Left lung (tissue), 4 donors: ENCODE measurements at regions not wholly inside any gene's neighbourhood (a gene's known extent, or its start where the extent isn't known, plus 50 kb on each side); places are given as distances from the start of the nearest gene placed in this dataset.
"Not testable (repeated sequence)": the region's sequence is repeated elsewhere in the genome, so short reads cannot be mapped to it uniquely, and the experiment has no call there.

Source experiments
- ATAC-seq: fragments of 200-7000 bp; cut with Tn5 transposase; one replicate; pipeline ENCODE4 v1.9.1; 2020; ENCODE audit warnings: moderate library complexity
- DNase-seq, 4 donors: peaks; one replicate each; pipeline ENCODE4 v3.0.0-alpha.2; 2013 to 2020
- H3K27ac ChIP-seq, 2 donors: fragments of 200-600 bp; sonication (generic) in 1 of 2; one replicate each; pipeline versions ENCODE4 v1.5.0 to v1.8.0; 2020 to 2021
- H3K27me3 ChIP-seq, 2 donors: fragments of 200-600 bp; sonication (generic) in 1 of 2; one replicate each; pipeline versions ENCODE4 v1.5.0 to v1.8.0; 2020 to 2021
- H3K36me3 ChIP-seq, 2 donors: fragments of 200-600 bp; sonication (generic) in 1 of 2; one replicate each; pipeline versions ENCODE4 v1.5.0 to v1.8.0; 2020 to 2021
- H3K4me1 ChIP-seq, 2 donors: fragments of 200-600 bp; one replicate each; pipeline ENCODE4 v1.8.0; 2021
- H3K4me3 ChIP-seq, 2 donors: fragments of 200-600 bp; sonication (generic) in 1 of 2; one replicate each; pipeline versions ENCODE4 v1.5.0 to v1.8.0; 2020 to 2021; ENCODE audit warnings: mild to moderate bottlenecking in 1 of 2
- H3K9me3 ChIP-seq, 2 donors: fragments of 200-600 bp; sonication (generic) in 1 of 2; one replicate each; pipeline versions ENCODE4 v1.5.0 to v1.8.0; 2020 to 2021
- intact Hi-C, 2 donors: fragments of 100-400 bp; cut with DNase I; formaldehyde crosslinking; loops; one replicate each; pipeline versions ENCODE4 v1.11.2 to v1.14.2; 2022
- donor health status: DM: no; HTN: yes; CAD: no.
- donor health status: DM: no; HTN: no; CAD: no.

- H3K4me1 ChIP-seq, H3K36me3 ChIP-seq, H3K27me3 ChIP-seq, intact Hi-C loops, H3K27ac ChIP-seq, ATAC-seq, H3K4me3 ChIP-seq, DNase-seq: not testable (repeated sequence)
- H3K9me3 ChIP-seq = peaks cover 0 to 15% of the 10 kb centered on the region in 2 donors
Observed at GRCh38 chr13:16201202-16201601, 2980.4 kb downstream of the TUBA3C start.

GRCh38 chr13:16160609-16161008 lies 3021.0 kb downstream of the TUBA3C start:
- H3K36me3 ChIP-seq = not testable (repeated sequence)

GRCh38 chr13:16158958-16159357 lies 3022.7 kb downstream of the TUBA3C start:
- H3K36me3 ChIP-seq, H3K27me3 ChIP-seq, intact Hi-C loops, ATAC-seq, H3K4me1 ChIP-seq, H3K27ac ChIP-seq, DNase-seq, H3K4me3 ChIP-seq: not testable (repeated sequence)
- peaks cover 0 to 46% of the 10 kb centered on the region in 2 donors for H3K9me3 ChIP-seq

More at GRCh38 chr13:16160609-16161008, 3021.0 kb downstream of the TUBA3C start:
- H3K27ac ChIP-seq, H3K4me3 ChIP-seq, DNase-seq, intact Hi-C loops, ATAC-seq, H3K27me3 ChIP-seq, H3K4me1 ChIP-seq: not testable (repeated sequence)
- H3K9me3 ChIP-seq = peaks cover 0 to 43% of the 10 kb centered on the region in 2 donors

GRCh38 chr13:16158016-16158415 lies 3023.6 kb downstream of the TUBA3C start:
- DNase-seq, H3K36me3 ChIP-seq, H3K27ac ChIP-seq, ATAC-seq, intact Hi-C loops, H3K27me3 ChIP-seq, H3K4me1 ChIP-seq, H3K4me3 ChIP-seq: not testable (repeated sequence)
- H3K9me3 ChIP-seq = peaks cover 0 to 42% of the 10 kb centered on the region in 2 donors

GRCh38 chr13:16152849-16153248 lies 3028.8 kb downstream of the TUBA3C start:
- ATAC-seq, H3K27ac ChIP-seq, H3K27me3 ChIP-seq, H3K4me1 ChIP-seq, DNase-seq, H3K36me3 ChIP-seq, H3K4me3 ChIP-seq, intact Hi-C loops: not testable (repeated sequence)
- peaks cover 0 to 55% of the 10 kb centered on the region in 2 donors for H3K9me3 ChIP-seq

GRCh38 chr13:16151296-16151695 lies 3030.3 kb downstream of the TUBA3C start:
- intact Hi-C loops, H3K4me3 ChIP-seq, H3K27ac ChIP-seq, H3K36me3 ChIP-seq, DNase-seq, H3K4me1 ChIP-seq, ATAC-seq, H3K27me3 ChIP-seq: not testable (repeated sequence)
- peaks cover 0 to 56% of the 10 kb centered on the region in 2 donors for H3K9me3 ChIP-seq

GRCh38 chr13:16149415-16149814 lies 3032.2 kb downstream of the TUBA3C start:
- DNase-seq, intact Hi-C loops: not testable (repeated sequence)

GRCh38 chr13:16145652-16146051 lies 3036.0 kb downstream of the TUBA3C start:
- intact Hi-C loops, H3K4me1 ChIP-seq, H3K27ac ChIP-seq, DNase-seq, H3K27me3 ChIP-seq, ATAC-seq, H3K4me3 ChIP-seq, H3K36me3 ChIP-seq: not testable (repeated sequence)
- peaks cover 4 to 67% of the 10 kb centered on the region in 2 donors for H3K9me3 ChIP-seq

More at GRCh38 chr13:16149415-16149814, 3032.2 kb downstream of the TUBA3C start:
- H3K36me3 ChIP-seq, ATAC-seq, H3K4me1 ChIP-seq, H3K4me3 ChIP-seq, H3K27ac ChIP-seq, H3K27me3 ChIP-seq: not testable (repeated sequence)
- peaks cover 0 to 65% of the 10 kb centered on the region in 2 donors for H3K9me3 ChIP-seq

GRCh38 chr13:16141361-16141760 lies 3040.3 kb downstream of the TUBA3C start:
- H3K36me3 ChIP-seq, ATAC-seq, DNase-seq: not testable (repeated sequence)

GRCh38 chr13:16136846-16137245 lies 3044.8 kb downstream of the TUBA3C start:
- ATAC-seq, H3K4me1 ChIP-seq, H3K4me3 ChIP-seq, H3K27me3 ChIP-seq, DNase-seq, H3K27ac ChIP-seq, intact Hi-C loops, H3K36me3 ChIP-seq: not testable (repeated sequence)
- H3K9me3 ChIP-seq = peaks cover 4 to 57% of the 10 kb centered on the region in 2 donors

More at GRCh38 chr13:16141361-16141760, 3040.3 kb downstream of the TUBA3C start:
- H3K27me3 ChIP-seq, H3K4me3 ChIP-seq, H3K27ac ChIP-seq, intact Hi-C loops, H3K4me1 ChIP-seq: not testable (repeated sequence)
- peaks cover 4 to 62% of the 10 kb centered on the region in 2 donors for H3K9me3 ChIP-seq

- ATAC-seq, H3K36me3 ChIP-seq, intact Hi-C loops, H3K4me3 ChIP-seq, H3K27me3 ChIP-seq, H3K27ac ChIP-seq, DNase-seq, H3K4me1 ChIP-seq: not testable (repeated sequence)
- H3K9me3 ChIP-seq = peaks cover 4 to 43% of the 10 kb centered on the region in 2 donors
Observed at GRCh38 chr13:16128675-16129074, 3052.9 kb downstream of the TUBA3C start.

- H3K27me3 ChIP-seq, H3K4me3 ChIP-seq, H3K36me3 ChIP-seq, H3K4me1 ChIP-seq, DNase-seq, intact Hi-C loops, ATAC-seq, H3K27ac ChIP-seq: not testable (repeated sequence)
- H3K9me3 ChIP-seq = peaks cover 0 to 35% of the 10 kb centered on the region in 2 donors
Observed at GRCh38 chr13:16113391-16113790, 3068.2 kb downstream of the TUBA3C start.
